ENCODE measurements at regions not wholly inside any gene's neighbourhood (a gene's known extent, or its start where the extent isn't known, plus 50 kb on each side); places are given as distances from the start of the nearest gene placed in this dataset.

DNA sequence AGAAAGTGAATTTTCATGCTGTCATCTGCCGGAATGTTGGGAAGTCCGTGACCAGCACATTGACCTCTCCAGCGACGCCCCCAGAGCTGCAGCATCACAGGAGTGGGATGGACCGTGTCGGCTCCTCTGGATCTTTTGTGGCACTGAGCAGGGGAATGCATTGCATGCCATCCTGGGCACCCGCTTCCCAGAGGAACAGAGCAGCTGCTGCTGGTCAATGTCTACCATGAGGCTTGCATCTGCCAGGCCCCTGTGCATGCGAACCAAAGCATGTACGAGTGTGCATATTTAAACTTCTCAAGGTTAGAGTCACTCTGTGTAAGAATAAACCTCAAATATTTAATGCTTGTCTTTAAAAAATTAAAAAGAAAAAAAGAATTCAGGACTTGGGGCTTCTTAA, 414.8 kb downstream of the GADD45G start:
- no peak overlapping the region for H3K4me3 Mint-ChIP-seq
- CTCF ChIA-PET = interaction anchor here (0.6 kb wide), 1 partner anchor 11 kb away, joined by 3 read pairs; no protein-coding TSS in a partner anchor
- POLR2A ChIA-PET = no interaction called here
- no peaks in the 10 kb centered on the region for H3K36me3 Mint-ChIP-seq (ENCODE audit: low read depth)
- DNase-seq = no peak
- peaks cover 10% of the 10 kb centered on the region for H3K27me3 Mint-ChIP-seq
- H3K9me3 Mint-ChIP-seq = peaks cover 3% of the 10 kb centered on the region
- H3K4me1 Mint-ChIP-seq = peaks cover 6% of the 10 kb centered on the region
- no peak overlapping the region for H3K27ac Mint-ChIP-seq

DNA sequence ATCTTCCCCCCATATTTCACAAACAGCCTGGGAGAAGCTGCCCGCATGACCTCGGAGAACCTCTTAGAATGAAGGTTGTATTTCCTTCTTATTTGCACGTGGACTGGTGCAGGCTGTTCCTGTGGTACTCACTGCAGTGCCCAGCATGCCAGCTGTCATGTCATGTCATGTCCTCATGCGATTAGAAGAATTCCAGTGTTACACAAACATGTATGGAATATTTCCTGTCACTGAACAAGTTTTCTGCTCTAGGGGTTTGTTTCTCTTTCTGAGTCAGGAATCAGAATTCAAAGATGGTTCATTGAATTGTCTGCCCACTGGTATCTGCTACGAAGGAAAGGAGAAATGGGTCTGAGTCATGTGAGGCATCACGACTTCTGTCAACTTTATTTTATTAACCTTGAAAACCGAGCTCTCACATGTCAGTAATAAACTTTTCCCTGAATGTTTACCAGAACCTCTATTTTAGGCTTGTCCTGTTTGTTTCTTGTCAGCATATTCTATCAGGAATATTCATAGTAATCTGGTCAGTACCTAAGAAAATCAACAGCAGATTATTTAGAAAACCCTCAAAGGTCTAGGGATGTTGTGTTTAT, 415.6 kb downstream of the GADD45G start:
- peaks cover 6% of the 10 kb centered on the region for H3K4me1 Mint-ChIP-seq
- ChIA-PET CTCF (no interaction called here), POLR2A (no interaction called here)
- H3K9me3 Mint-ChIP-seq = peaks cover 3% of the 10 kb centered on the region
- peaks cover 10% of the 10 kb centered on the region for H3K27me3 Mint-ChIP-seq
- H3K27ac Mint-ChIP-seq = no peak overlapping the region
- no peak overlapping the region for H3K4me3 Mint-ChIP-seq
- no peak for DNase-seq
- no peaks in the 10 kb centered on the region for H3K36me3 Mint-ChIP-seq (ENCODE audit: low read depth)

DNA sequence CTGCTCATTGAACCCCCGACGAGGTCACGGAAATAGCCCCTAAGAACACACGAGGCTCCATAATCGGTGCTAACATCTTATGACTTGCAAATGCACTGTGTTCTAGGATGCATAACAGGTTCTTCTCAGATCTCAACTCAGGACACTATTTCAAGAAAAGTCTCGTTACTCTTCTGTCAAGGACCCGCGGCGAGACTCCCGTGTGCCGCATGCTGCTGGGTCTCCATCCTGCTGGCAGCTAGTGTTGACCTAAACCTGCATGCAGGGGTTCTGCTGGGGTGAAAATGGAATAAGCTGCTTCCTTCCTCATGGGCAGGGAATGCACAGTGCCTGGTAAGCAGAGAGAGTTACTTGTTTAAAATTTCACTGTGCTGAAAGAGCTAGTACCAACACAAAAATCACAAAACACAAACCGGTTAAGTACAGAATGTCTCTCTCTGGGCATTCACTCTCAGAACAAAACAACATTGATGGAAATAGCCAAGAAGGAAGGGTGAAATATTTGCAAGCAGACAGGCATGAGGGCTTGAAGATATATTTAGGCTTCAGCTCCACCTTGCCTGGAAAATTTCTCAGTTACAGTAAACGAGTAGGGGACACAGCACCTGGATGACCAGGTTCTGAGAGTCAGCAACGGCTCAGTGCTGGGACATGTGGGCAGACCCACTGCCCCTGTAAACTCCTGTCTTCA, 416.5 kb downstream of the GADD45G start:
- no peak overlapping the region for H3K27ac Mint-ChIP-seq
- CTCF ChIA-PET = interaction anchor here (0.6 kb wide), 1 partner anchor 11 kb away, joined by 3 read pairs; no protein-coding TSS in a partner anchor
- POLR2A ChIA-PET = no interaction called here

DNA sequence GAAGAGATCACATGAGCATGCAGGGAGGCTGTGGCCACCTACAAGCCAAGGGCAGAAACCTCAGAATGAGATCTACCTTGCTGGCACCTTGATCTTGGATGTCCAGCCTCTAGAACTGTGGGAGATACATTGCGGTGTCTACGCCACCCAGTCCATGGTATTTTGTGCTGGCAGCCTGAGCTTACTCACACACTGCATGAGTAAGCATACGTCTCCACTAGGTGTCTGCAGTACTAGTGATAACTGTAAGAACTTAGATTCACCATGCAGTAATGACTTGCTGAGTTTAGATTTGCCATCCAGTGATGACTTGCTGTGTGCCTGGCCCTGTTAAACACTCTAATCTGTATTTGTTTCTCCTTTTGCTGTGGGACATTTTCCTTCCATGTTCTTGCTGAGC, 417.7 kb downstream of the GADD45G start:
- Mint-ChIP-seq H3K36me3 (ENCODE audit: low read depth) (no peaks in the 10 kb centered on the region), H3K27me3 (peaks cover 10% of the 10 kb centered on the region), H3K27ac (no peak overlapping the region), H3K4me3 (no peak overlapping the region), H3K9me3 (peaks cover 3% of the 10 kb centered on the region), H3K4me1 (peaks cover 6% of the 10 kb centered on the region)
- CTCF ChIA-PET = no interaction called here
- POLR2A ChIA-PET = no interaction called here
- no peak for DNase-seq

More for the DNA sequence above, 416.5 kb downstream of the GADD45G start:
- H3K36me3 Mint-ChIP-seq (ENCODE audit: low read depth) = no peaks in the 10 kb centered on the region
- peaks cover 3% of the 10 kb centered on the region for H3K9me3 Mint-ChIP-seq
- DNase-seq = no peak
- H3K27me3 Mint-ChIP-seq = peaks cover 10% of the 10 kb centered on the region
- no peak overlapping the region for H3K4me3 Mint-ChIP-seq
- peaks cover 6% of the 10 kb centered on the region for H3K4me1 Mint-ChIP-seq

DNA sequence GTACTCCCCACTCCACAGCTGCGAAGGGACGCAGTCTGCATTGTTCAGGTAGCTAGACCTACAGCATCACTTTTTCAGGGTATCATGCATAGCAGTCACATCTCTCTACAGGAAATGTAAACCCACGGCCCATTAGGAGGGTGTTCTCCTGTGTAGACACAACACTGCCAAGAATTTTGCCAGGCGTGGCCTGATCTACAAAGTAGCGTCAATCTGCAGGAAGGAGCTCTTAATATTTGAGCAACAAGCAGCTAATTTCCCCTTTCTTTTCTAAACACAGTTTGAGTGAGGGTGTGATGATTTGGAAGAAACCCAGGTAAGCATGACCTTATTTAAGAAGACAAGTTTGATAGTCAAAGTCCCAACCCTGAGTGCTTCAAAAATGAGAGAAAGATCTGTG, 419.0 kb downstream of the GADD45G start:
- Mint-ChIP-seq H3K4me3 (no peak overlapping the region), H3K27me3 (peaks cover 21% of the 10 kb centered on the region), H3K4me1 (peaks cover under 1% of the 10 kb centered on the region), H3K36me3 (ENCODE audit: low read depth) (no peaks in the 10 kb centered on the region), H3K27ac (no peak overlapping the region), H3K9me3 (peaks cover 3% of the 10 kb centered on the region)
- ChIA-PET POLR2A (no interaction called here), CTCF (interaction anchor here (1.0 kb wide), 1 partner anchor 112 kb away, joined by 3 read pairs; no protein-coding TSS in a partner anchor)
- no peak for DNase-seq

DNA sequence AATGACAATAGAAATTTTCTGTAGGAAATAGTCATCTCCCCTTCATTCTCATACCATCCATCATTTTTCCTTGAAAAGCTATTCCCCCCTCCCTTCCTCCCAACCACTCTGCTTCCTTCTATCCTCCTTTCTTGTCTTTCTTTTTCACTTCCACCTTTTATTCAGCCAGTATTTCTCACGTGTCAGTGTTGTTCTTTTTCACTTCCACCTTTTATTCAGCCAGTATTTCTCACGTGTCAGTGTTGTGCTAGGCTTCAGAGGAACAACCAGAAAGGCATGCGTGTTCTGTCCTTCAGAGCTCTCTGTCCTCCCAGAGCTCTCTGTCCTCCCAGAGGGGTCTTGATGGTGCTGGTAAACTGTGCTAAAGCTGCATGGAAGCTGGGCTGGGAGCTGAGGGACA, 419.6 kb downstream of the GADD45G start:
- Mint-ChIP-seq H3K9me3 (peaks cover 3% of the 10 kb centered on the region), H3K27me3 (peaks cover 22% of the 10 kb centered on the region), H3K27ac (no peak overlapping the region), H3K36me3 (ENCODE audit: low read depth) (no peaks in the 10 kb centered on the region), H3K4me3 (no peak overlapping the region), H3K4me1 (no peaks in the 10 kb centered on the region)
- ChIA-PET CTCF (interaction anchor here (1.0 kb wide), 1 partner anchor 113 kb away, joined by 3 read pairs; no protein-coding TSS in a partner anchor), POLR2A (no interaction called here)
- no peak for DNase-seq

DNA sequence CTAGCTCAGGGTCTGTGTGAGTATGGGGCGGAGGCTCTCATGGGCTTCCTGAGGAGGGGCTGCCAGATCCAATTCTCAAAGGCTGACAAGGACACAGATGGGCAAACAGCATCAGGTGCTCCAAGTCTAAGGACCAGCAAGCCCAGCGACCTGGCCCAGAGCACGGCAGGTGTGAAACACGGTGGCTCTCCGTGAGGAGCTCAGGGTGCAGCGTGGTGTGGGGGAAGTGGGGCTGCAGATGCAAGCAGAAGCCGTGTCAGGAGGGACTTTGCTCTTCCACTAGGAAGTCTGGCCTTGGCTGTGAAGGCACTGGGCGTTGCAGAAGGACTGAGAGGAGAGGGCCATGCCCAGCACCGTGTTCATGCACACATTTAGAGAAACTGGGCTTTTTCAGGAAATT, 420.0 kb downstream of the GADD45G start:
- Mint-ChIP-seq H3K4me3 (no peak overlapping the region), H3K27me3 (peaks cover 22% of the 10 kb centered on the region), H3K27ac (no peak overlapping the region), H3K9me3 (peaks cover 3% of the 10 kb centered on the region), H3K36me3 (ENCODE audit: low read depth) (no peaks in the 10 kb centered on the region), H3K4me1 (no peaks in the 10 kb centered on the region)
- no peak for DNase-seq
- ChIA-PET CTCF (interaction anchor here (1.0 kb wide), 1 partner anchor 113 kb away, joined by 3 read pairs; no protein-coding TSS in a partner anchor), POLR2A (no interaction called here)

DNA sequence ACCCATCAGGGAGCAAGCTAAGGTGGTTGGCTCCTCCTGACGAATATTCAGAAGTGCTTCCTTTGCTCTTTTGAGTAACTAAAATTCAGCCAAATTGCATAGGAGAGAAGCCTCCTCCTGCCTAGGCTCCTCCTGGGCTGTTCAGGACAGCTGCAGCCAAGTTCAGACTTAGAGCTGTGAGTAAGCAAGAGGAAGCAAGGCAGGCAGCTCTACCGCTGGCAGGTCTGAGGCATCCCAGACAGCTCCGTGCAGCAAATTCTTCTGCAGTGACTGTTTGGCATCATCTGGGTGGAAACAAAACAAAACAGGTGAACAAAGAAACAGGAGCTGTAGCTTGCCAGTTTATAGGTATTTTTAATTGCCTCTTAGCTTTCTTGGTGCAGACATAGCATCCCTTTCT, 421.0 kb downstream of the GADD45G start:
- peaks cover 3% of the 10 kb centered on the region for H3K9me3 Mint-ChIP-seq
- POLR2A ChIA-PET = no interaction called here
- CTCF ChIA-PET = no interaction called here
- no peaks in the 10 kb centered on the region for H3K36me3 Mint-ChIP-seq (ENCODE audit: low read depth)
- peaks cover 17% of the 10 kb centered on the region for H3K27me3 Mint-ChIP-seq
- H3K27ac Mint-ChIP-seq = no peak overlapping the region
- DNase-seq = no peak
- H3K4me3 Mint-ChIP-seq = no peak overlapping the region
- H3K4me1 Mint-ChIP-seq = no peaks in the 10 kb centered on the region

DNA sequence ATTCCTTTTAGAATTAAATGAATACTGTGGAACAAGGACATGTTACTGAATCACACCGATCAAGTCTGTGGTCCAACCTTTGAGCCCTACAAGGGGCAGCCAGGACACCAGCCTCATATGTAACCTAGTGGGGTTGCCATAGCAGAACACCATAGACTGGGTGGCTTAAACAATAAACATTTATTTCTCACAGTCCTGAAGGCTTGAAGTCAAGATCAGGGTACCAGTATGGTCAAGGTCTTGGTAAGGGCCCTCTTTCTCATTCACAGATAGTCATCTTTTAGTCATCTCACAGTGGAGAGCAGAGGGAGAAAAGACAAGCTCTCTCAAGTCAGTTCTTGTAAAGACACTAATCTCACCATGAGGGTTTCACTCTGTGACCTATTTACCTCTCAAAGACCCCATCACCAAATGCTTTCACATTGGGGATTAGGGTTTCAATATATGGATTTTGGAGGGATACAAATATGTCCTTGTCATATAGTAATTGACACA, 422.5 kb downstream of the GADD45G start:
- Mint-ChIP-seq H3K36me3 (ENCODE audit: low read depth) (no peaks in the 10 kb centered on the region), H3K9me3 (peaks cover 3% of the 10 kb centered on the region), H3K4me1 (no peaks in the 10 kb centered on the region), H3K4me3 (no peak overlapping the region), H3K27me3 (peaks cover 13% of the 10 kb centered on the region), H3K27ac (no peak overlapping the region)
- ChIA-PET CTCF (interaction anchor here (1.2 kb wide), 1 partner anchor 18 kb away, joined by 5 read pairs; no protein-coding TSS in a partner anchor), POLR2A (no interaction called here)
- no peak for DNase-seq

DNA sequence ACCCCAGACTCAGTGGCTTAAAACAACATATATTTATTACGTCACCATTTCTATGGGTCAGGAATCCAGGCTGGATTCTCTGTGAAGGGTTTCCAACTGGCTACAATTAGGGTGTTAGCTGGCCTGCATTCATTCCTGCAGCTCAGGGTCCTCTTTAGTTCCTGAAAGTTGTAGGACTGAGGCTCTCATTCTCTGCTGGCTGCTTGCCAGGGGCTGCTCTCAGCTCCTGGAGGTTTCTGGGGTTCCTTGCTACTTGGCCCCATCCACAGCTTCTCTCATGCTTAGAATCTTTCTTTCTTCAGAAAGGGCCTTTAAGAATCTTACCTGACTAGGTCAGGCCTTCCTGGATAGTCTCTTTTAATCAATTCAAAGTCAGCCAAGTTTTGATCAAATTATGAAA, 424.6 kb downstream of the GADD45G start:
- ChIA-PET POLR2A (interaction anchor here (0.6 kb wide), 1 partner anchor 399 kb away, joined by 5 read pairs; no protein-coding TSS in a partner anchor), CTCF (no interaction called here)
- no peak overlapping the region for H3K27ac Mint-ChIP-seq
- H3K9me3 Mint-ChIP-seq = no peaks in the 10 kb centered on the region
- H3K27me3 Mint-ChIP-seq = peaks cover 13% of the 10 kb centered on the region
- H3K4me1 Mint-ChIP-seq = no peaks in the 10 kb centered on the region
- H3K4me3 Mint-ChIP-seq = no peak overlapping the region
- H3K36me3 Mint-ChIP-seq (ENCODE audit: low read depth) = no peaks in the 10 kb centered on the region
- no peak for DNase-seq

DNA sequence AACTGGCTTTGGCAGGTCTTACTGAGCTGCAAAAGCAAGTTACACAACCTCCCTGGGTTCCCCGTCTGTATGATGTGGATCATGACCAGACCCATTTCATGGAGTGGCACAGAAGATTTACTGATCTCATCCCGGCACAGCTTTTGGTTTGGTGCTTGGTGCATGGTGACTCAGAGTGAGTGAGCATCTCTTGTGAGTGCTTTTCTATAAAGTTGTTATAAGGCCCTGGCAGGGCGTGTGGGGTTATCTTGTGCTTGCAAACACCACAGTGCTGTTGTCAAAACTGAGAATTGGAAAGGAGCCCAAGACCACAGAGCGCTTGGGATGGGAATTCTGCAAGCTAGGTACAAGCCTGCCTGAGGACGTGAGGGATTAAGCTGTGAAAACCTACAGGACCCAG, 425.2 kb downstream of the GADD45G start:
- ChIA-PET CTCF (interaction anchor here (1.4 kb wide), 1 partner anchor 31 kb away, joined by 5 read pairs; no protein-coding TSS in a partner anchor), POLR2A (no interaction called here)
- Mint-ChIP-seq H3K4me3 (no peak overlapping the region), H3K27me3 (peaks cover 13% of the 10 kb centered on the region), H3K4me1 (no peaks in the 10 kb centered on the region), H3K27ac (no peak overlapping the region), H3K36me3 (ENCODE audit: low read depth) (no peaks in the 10 kb centered on the region), H3K9me3 (no peaks in the 10 kb centered on the region)
- DNase-seq = no peak

DNA sequence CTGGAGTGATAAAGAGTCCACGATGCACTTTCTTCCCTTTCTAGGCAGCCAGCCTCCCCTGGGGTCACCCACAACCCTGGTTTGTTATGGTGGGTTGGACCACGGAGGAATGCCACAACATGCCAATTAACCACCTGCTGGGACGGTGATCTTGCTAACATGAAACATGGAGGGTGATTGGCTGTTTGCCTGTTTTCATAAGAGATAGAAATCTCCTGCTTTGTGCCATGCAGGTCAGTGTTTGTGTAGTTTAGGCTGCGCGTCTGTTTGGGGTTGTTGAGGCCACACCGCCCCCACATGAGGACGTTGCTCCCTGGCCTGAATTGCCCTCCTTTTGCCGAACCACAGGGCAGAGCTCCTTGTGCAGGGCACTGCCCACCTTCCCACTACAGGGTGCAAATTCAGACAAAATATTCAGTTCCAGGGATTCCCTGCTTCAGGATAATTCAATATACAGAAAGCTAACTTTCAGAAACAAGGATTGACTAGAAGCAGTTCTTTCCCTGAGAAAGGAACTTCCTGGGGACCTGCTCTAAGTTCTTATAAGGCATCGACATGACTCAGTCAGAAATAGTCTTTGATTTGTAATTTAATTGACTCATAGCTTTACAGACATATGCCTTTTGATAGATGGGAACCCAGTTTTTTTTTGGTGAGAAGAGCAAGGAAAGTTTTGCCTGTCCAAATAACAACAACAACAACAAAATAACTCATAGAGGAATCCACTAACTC, 427.6 kb downstream of the GADD45G start:
- POLR2A ChIA-PET = no interaction called here
- no peaks in the 10 kb centered on the region for H3K9me3 Mint-ChIP-seq
- DNase-seq = no peak

More for the DNA sequence above, 427.6 kb downstream of the GADD45G start:
- H3K27ac Mint-ChIP-seq = no peak overlapping the region
- peaks cover 15% of the 10 kb centered on the region for H3K27me3 Mint-ChIP-seq
- no peaks in the 10 kb centered on the region for H3K36me3 Mint-ChIP-seq (ENCODE audit: low read depth)
- CTCF ChIA-PET = interaction anchor here (0.5 to 0.6 kb wide), 2 partner anchors 11 to 858 kb away, joined by 3 to 4 read pairs; no protein-coding TSS in a partner anchor
- H3K4me3 Mint-ChIP-seq = no peak overlapping the region
- H3K4me1 Mint-ChIP-seq = no peaks in the 10 kb centered on the region

Measured in activated CD4-positive, alpha-beta T cell treated with anti-CD3 and anti-CD28 coated beads, Interleukin-2, amount 10 ng/mL, durations not matched to agents 7 days and 5 days (primary cell).